GM18519 (cell line): ENCODE measurements at regions not wholly inside any gene's neighbourhood (a gene's known extent, or its start where the extent isn't known, plus 50 kb on each side); places are given as distances from the start of the nearest gene placed in this dataset.

Experiments used
- ATAC-seq: cut with Tn5 transposase; IDR thresholded peaks from one replicate; pipeline ENCODE4 v1.9.1; 2021; ENCODE audit warnings: mild to moderate bottlenecking, moderate library complexity; ENCODE audit not compliant: unreplicated experiment, low FRiP score

DNA sequence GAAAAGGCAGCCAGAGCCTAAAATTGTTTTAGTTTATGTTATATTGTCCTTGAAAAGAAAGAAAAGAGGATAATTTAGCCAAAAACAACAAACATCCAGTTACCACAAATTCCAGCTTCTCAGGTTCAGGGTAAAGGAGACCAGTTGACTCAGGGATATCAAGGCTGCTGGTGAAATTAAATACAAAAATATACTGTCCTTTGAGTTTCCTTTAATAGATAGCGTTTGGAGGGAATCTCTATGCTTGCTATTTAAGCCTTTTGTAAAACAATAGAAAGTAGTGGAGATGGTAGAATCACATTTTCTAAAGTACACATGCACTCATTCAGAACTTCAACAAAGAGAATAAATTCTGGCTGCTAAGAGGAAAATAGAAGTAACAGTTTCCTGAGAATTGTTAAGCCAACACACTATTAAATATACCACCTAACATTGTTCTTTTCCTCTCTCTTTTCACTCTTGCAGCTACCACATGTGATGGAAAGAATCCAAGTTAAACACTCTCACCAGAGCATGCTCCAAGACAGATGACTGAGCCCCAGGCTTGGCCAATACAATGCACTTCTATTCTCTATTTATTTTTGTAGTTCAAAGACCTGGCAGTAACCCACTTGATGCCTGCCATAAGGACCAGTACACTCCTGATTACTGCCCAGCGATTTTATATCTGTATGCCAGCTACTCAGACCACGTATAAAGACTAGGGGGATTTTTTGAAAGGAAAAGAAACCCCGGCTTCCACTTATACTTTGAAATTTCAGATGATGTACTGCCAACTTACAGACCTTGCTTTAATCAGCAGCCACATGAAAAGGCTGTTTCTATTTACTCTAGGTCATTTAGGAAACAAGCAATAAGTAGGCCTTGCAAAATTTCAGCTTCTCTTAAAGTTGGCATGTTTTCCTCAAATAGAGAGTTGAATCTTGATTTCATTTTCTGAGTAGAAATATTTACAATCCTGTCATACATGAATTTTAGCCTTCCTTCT lies 756.9 kb downstream of the FAT4 start:
- ATAC-seq, result no peak

- ATAC-seq, result no peak
Measured at GRCh38 chr4:126081336-126081735, 766.6 kb downstream of the FAT4 start.

GRCh38 chr4:126086041-126086440 lies 771.3 kb downstream of the FAT4 start:
- ATAC-seq, result no peak

- ATAC-seq, result no peak
Measured at GRCh38 chr4:126087101-126087500, 772.3 kb downstream of the FAT4 start.

DNA sequence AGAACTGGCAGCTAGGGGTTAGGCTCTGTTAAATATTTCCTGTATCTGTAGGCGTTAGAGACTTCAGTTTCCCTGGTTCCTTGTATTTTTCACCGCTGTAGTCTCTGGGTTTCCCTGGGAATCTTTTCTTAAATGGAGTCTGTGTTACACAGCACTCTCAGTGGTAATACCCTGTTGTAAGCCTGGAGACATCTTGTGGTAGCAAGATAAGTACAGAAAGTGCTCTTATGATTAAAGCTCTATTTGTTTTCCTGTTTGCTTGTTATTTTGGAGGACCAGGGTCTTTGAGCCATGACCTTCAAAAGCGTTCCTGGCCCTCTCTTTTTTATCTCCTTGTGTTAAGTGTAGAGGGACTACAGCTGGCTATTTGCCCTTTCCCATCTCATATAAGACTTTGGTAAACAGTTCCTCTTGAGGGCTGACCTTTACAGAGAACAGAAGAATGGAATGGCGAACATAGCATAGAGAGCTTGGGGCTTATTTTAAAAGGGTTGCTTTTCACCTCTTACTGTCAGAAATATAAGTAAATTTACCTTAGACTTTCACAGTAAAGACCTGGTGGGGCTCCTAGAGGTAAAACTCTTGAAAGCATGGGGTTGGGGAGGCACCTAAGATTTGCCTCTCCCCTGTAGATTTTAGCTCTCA lies 782.5 kb downstream of the FAT4 start:
- ATAC-seq, result no peak

GRCh38 chr4:126106658-126107057 lies 791.9 kb downstream of the FAT4 start:
- ATAC-seq, result no peak

DNA sequence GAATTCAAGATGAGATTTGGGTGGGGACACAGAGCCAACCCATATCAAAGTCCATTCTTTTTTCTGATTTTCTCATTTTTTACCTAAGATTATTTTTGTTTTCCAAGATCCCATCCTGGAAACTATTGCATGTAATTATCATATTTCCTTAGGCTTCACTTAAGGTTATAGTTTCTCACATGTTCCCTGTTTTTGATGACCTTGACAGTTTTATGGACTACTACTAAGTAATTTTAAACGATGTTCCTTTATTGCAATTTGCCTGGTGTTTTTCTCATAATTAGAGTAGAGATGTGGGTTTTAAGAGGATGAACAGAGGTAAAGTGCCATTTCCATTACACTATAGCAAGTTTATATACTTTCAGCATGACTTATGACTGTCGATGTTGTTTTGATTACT lies 795.1 kb downstream of the FAT4 start:
- ATAC-seq, result no peak

- no peak for ATAC-seq
Measured at GRCh38 chr4:126113058-126113457, 798.3 kb downstream of the FAT4 start.

DNA sequence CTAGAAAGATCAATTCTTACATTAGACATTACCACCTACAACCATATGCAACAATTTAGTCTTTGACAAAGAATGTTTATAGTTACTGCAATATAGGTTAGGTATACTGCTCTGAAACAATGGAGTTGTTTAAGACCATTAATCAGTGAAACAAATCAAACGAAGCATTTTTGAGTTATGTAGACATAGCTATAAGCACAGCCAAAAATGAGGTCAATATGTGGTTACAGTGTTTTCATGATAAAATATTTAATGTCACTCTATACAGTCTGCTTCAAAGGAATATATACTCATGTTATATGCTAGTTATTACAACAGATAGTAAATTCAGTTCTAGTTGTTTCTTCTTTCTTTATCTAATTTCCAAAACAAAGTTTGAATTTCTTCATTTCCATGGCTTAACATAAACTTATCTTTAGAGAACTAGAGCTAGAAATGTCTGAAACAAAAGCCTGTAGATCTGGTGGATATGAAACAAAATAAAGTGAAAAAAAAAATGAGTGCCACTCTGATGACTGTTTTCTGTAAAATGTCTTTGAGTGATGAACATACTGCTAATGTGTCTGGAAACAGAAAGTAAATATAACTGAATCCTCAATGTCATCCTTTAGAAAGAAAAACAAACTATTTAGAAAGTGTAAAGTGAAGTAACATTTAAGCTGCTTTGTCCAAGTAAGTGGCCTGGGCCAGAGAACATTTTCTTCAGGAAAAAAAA lies 809.0 kb downstream of the FAT4 start:
- no peak for ATAC-seq

GRCh38 chr4:126124818-126125217 lies 810.1 kb downstream of the FAT4 start:
- ATAC-seq, result no peak

DNA sequence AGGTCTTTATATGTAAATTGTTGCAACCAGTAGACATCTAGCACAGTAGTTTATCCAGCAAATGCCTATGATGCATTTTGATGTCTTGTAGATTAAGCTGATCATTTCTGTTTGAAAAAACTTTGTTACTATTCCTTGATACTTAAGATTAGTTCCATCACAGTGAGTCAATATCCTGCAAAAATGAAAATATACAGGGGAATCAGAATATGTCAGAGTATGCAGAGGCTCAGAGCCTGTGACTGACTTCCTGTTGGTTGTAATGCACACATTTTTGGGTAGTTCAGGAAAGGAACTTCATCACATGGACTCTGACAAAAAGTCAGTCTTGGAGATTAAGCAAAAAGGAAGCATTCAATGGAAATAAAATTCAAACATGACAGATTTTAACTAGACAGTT lies 815.5 kb downstream of the FAT4 start:
- ATAC-seq, result no peak

DNA sequence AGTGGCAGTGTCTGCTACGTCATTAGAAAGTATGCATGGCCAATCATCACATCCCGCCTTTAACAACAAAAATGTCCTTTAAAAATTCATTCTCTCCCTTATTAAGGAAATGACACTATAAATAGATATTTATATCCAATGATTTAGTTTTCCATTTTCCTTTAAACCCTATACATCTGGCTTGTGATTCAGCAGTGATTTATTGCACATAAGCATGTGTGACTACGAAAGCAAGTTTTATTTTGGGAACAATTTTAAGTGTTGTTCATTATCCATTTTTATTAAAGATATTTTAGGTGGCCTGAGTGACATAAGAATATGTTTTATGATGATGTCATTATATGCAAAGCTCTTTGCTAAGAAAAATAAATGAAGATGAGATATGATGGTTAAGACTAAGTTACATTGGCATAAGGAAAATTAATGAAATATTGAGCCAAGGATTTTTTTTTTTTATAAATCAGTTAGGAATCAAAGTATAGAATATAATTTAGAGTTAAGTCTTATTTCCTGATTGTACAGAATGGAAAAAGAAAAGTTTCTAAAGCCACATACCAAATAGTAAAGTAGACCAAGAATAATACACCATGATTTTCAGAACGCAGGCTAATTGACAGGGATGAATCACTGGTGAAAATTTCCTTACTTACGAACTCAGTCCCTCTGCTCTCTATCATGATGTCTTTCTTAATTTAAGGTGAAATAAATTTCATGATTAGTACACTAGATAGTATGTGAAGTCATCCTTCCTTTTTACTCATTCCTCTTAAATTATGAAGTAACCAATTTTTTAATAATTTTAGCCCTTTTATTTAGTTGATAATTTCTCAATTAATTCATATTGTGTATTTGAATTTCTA lies 822.4 kb downstream of the FAT4 start:
- ATAC-seq, result no peak

GRCh38 chr4:126137782-126138170 lies 823.0 kb downstream of the FAT4 start:
- no peak for ATAC-seq

DNA sequence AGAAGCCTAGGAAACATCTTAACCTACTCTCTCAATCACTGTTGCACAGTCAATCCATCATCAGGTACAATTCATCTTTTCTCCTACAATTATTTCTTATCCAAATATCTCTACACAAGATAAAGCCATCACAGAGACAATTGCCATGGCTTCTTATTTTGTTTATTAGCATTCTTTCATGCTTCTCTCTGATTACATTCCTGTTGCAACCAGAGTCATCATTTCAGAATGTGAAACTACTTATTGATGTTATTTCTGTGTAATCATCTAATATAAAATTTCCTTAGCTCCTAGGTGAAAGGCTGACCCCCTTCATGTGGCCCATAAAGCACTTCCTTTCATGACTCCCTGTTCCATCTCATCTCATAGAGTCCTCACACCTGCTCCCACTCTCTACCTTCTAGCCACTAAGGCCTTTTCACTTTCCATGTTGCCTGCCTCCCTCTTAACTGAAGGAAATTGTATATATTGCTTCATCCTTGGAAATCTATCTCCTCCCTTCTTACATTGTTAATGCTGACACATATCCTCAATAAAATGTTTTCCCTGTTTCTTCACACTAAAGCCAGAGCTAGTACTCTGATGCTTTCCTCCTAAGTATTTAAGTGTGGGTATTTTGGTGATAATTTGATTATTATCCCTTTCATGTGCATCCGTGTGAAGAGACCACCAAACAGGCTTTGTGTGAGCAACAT lies 829.9 kb downstream of the FAT4 start:
- no peak for ATAC-seq

DNA sequence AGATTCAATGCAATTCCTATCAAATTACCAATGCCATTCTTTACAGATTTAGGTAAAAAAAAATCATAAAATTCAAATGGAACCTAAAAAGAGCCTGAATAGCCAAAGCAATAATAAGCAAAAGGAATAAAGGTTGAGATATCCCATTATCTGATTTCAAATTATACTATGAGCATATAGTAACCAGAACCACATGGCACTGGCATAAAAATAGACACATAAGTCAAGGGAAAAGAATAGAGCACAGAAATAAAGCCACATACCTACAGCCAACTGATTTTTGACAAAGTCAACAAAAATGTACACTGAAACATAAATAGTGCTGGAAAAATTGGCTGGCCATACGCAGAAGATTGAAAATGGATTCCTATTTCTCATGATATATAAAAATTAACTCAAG lies 853.7 kb downstream of the FAT4 start:
- ATAC-seq, result no peak

DNA sequence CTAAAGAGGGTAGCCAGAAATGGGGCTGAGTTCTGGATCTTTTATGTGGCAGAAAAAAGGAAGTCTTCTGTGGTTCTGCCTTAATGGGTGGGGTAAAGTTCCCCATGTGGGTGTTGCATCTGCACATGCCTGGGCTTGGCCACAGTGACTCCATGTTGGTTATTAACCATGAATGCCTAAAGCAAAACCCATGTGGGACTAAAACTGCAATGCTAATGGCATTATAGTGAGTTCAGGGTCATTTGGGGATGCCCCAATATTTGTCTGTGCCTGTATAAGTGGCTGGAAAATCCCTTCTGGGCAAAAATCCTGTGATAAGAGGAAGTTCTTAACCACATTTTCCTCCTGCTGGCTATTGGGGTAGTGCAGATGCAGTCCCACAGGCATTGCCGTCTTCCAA lies 857.4 kb downstream of the FAT4 start:
- ATAC-seq, result no peak

- no peak for ATAC-seq
Measured at GRCh38 chr4:126174627-126175026, 859.9 kb downstream of the FAT4 start.

- no peak for ATAC-seq
Measured at GRCh38 chr4:126180642-126181041, 865.9 kb downstream of the FAT4 start.

DNA sequence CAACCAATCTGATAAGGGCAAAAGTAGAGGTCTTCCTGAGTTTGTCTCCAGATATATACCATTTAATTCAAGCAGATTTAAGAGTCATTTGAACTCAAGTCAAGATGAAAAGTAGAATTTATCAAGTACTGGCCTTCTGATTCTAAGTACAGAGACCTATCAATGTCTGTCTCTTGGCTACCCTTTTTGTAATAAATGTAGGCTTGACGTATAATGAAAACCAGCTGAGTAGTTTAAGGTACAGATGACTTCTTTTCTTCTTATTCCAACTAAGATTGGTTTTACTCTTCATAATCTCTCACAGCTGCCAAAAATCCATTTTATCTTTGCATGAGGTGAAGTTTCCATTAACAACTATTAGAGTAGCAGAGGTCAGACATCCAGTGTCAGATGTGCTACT lies 867.6 kb downstream of the FAT4 start:
- no peak for ATAC-seq

- no peak for ATAC-seq
Measured at GRCh38 chr4:126182786-126183185, 868.0 kb downstream of the FAT4 start.
